GM12891 (cell line): ENCODE measurements at regions not wholly inside any gene's neighbourhood (a gene's known extent, or its start where the extent isn't known, plus 50 kb on each side); places are given as distances from the start of the nearest gene placed in this dataset.

Experiments
- POLR2A ChIP-seq: IDR thresholded peaks from 2 replicates; pipeline ENCODE4 v1.6.1; 2011; ENCODE audit warnings: low read depth, low read length, control low read depth
- POLR2AphosphoS5 ChIP-seq: IDR thresholded peaks from 2 replicates; pipeline ENCODE4 v1.6.1; 2011; ENCODE audit warnings: low read depth, low read length, control low read depth
- TAF1 ChIP-seq: IDR thresholded peaks from 2 replicates; pipeline ENCODE4 v1.6.1; 2011; ENCODE audit warnings: low read depth, low read length, control low read depth

- TF ChIP-seq POLR2AphosphoS5, result no peak
- no peak for TF ChIP-seq POLR2A
- no peak for TF ChIP-seq TAF1
Measured at GRCh38 chr12:126926023-126926594, 1340.9 kb upstream of the TMEM132C start.
